NCI-H2107 treated with DMSO at 0.1 percent for 48 hours (cell line): ENCODE measurements at regions not wholly inside any gene's neighbourhood (a gene's known extent, or its start where the extent isn't known, plus 50 kb on each side); places are given as distances from the start of the nearest gene placed in this dataset.
"Not testable (repeated sequence)": the region's sequence is repeated elsewhere in the genome, so short reads cannot be mapped to it uniquely, and the experiment has no call there.

Experiments used
- DNase-seq: peaks from one replicate; lab custom pipeline; 2025; ENCODE audit not compliant: unreplicated experiment; lab: John Stamatoyannopoulos, UW

- no peak for DNase-seq
Measured at GRCh38 chr6:4341078-4341797, 205.9 kb upstream of the ECI2 start.

- no peak for DNase-seq
Measured at GRCh38 chr6:4340544-4340943, 205.2 kb upstream of the ECI2 start.

DNA sequence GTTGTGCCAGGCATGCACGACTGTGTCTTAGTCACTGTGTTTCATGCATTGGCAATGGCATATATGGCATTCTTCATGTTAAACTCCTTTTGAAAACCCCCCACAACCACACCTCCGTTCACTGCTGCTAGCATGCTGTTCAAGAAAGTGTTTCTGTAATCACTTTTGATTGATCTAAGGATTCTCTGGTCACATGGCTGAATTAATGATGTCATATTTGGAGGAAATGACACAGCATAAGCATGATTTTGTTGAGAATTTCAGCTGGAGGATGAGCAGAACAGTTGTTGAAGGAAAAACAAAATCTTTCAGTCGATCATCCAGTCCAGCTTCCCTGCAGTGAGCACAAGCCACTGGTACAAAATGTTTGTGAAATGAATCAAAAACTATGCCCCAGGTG, 203.5 kb upstream of the ECI2 start:
- DNase-seq: no peak

DNA sequence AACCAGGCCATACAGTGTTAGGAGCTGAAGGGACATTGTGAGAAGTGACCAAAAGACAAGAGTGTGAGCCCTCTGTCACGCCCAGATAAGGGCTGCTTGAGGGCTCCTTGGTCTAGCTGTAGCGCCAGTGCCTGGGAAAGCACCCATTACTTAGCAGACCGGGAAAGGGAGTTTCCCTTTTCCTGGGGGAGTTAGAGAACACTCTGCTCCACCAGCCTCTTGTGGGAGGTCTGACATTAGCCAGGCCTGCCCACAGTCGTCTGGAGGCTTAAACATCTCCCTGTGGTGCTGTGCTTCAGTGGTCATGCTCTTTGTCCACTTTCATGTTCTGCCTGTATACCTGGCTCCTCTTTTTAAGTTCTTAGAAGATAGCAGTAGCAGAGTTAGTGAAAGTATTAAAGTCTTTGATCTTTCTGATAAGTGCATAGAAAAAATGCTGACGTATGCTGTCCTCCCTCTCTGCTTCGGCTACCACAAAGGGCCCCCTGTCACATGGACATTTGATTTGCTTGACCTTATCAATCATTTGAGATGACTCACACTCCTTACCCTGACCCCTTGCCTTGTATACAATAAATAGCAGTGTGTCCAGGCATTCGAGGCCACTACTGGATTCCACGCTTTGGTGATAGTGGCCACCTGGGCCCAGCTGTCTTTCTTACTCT, 201.5 kb upstream of the ECI2 start:
- no peak for DNase-seq

- DNase-seq: no peak
Measured at GRCh38 chr6:4336084-4336483, 200.7 kb upstream of the ECI2 start.

GRCh38 chr6:4334158-4334740, 198.9 kb upstream of the ECI2 start:
- DNase-seq: not testable (repeated sequence)

- DNase-seq: no peak
Measured at GRCh38 chr6:4327841-4328240, 192.5 kb upstream of the ECI2 start.

- DNase-seq: no peak
Measured at GRCh38 chr6:4324746-4325145, 189.4 kb upstream of the ECI2 start.

DNA sequence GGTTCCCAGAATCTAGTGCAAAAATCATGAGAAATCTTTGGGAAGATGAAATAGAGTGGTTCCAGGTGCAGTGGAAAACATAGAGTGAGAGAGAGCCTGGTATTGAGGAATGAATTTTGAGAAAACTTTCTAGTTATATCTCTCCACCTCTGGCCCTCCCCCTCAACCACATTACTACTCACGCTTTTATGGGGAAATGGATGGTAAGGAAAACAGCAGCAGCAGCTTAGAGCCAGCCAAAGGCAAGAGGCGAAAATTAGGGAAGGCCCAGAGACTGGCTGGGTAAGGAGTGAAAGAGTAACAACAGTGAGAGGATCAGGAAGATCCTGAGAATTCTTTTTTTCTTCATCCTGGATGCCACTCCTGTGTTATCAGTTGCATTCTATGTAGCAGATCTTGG, 187.9 kb upstream of the ECI2 start:
- no peak for DNase-seq

DNA sequence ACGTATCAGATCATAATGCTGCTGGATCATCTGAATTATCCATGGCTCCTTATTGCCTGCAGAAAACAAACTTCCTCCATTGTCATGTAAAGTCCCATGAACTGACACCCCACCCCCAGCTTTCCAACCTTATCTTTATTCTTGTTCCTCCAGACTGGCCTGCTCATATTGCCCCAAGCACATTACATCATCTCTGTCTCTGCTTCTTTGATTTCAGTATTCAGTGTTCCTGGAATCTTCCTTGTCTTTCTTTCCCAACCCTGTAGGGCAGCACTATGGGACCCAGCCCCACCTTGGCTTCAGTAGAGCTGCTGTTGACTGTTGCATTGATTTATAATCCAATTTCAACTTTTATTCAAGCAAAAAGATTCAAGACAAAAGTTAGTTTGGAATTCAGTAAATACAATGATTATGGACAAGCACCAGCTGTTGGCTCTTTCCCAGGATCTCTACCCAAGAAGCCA, 187.5 kb upstream of the ECI2 start:
- DNase-seq: no peak

GRCh38 chr6:4322134-4322845, 186.9 kb upstream of the ECI2 start:
- no peak for DNase-seq

DNA sequence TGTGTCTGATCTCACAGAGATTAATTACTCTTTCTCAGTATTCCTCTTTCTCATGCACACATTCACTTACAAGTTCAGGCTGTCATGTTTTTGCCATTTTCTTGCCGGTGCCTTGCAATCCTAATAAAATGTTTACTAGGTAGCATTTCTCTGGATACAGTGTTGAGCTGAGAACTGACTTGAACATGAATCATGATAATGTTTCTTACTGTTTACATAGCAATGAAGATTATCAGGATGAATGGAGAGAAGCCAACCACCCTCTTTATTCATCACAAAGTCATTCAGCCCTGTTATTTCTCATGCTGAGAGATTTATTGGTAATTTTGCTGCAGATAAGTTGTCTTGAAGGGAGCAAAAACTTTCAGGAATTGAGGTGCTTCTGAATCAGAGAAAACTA, 185.5 kb upstream of the ECI2 start:
- no peak for DNase-seq

DNA sequence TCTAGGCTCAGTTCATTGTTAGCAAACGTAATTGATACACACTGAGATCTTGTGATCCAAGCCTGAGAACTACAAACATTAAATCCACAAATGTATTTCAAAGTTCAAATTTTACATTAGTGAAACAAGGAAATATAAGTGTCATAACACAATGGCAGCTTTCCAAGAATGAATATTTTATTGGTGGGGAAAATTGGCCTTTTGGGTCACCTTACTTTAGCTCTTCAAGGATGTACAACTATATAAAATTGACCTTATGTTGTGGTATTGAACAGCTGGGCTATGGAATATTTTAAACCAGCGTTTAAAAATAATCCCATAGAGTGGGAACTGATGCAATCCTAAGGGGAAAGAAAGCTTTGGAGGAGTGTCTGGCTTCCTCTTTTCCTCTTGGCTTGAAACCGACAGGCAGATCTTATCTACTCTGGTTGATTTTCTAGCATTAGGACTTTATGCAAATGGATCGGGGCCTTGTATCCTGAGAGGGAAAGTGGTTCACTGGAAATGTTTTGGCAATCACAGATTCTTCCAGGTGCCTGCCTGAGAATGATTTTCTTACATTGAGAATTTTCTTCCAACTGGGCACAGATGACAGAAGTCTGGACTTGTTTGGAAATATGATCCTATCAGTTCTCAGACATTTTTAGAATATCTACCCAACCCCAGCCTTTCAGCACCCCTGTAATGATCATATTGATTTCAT, 184.8 kb upstream of the ECI2 start:
- DNase-seq: no peak

- no peak for DNase-seq
Measured at GRCh38 chr6:4318321-4318720, 182.9 kb upstream of the ECI2 start.

DNA sequence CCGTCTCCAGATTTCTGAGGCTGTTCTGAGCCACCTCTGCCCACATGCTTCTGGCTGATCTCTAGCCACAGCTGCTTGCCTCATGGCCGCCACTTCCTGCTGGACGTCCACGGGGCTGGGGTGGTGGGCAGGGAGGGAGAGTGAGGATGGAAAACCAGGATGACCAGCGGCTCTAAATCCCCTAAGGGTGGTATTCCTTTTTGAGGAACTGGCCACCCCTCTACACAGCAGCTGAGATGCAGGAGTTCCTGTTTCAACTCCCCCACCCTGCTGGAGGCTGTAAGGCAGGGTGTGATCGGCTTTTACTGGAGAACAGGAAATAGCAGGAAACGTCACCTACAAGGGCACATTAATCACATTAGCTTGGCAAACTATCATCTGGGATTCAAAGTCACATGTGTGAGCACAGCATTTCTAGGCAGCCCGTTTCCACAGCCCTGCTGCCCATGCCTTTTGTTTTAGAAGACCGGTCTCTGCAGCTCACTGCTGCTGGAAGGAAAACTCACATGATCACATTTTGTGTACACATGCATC, 181.6 kb upstream of the ECI2 start:
- DNase-seq: no peak

- no peak for DNase-seq
Measured at GRCh38 chr6:4314201-4314707, 178.9 kb upstream of the ECI2 start.

- no peak for DNase-seq
Measured at GRCh38 chr6:4313044-4313686, 177.8 kb upstream of the ECI2 start.

GRCh38 chr6:4311976-4312860, 176.8 kb upstream of the ECI2 start:
- DNase-seq: no peak

GRCh38 chr6:4309540-4309939, 174.2 kb upstream of the ECI2 start:
- no peak for DNase-seq
